Heart left ventricle (tissue), 16 donors: ENCODE measurements at regions not wholly inside any gene's neighbourhood (a gene's known extent, or its start where the extent isn't known, plus 50 kb on each side); places are given as distances from the start of the nearest gene placed in this dataset.

ENCODE experiments used
- ATAC-seq, 4 donors: fragments of 200-7000 bp; cut with Tn5 transposase; one replicate each; pipeline ENCODE4 v1.9.1; 2020 to 2022; ENCODE audit warnings: moderate library complexity in 4 of 4, mild to moderate bottlenecking in 3 of 4, moderate number of reproducible peaks in 1 of 4
- DNase-seq, 5 donors: peaks; one replicate each; pipeline ENCODE4 v3.0.0-alpha.2; 2020
- H3K27ac ChIP-seq, 12 donors: fragments of 200-600 bp; sonication (generic) in 4 of 12; one replicate each; pipeline versions ENCODE4 v1.5.0 to v1.8.0; 2016 to 2022; ENCODE audit warnings: mild to moderate bottlenecking in 2 of 12
- H3K27me3 ChIP-seq, 9 donors: fragments of 200-600 bp; sonication (generic) in 2 of 9; one replicate each; pipeline versions ENCODE4 v1.5.1 to v1.8.0; 2016 to 2022; ENCODE audit warnings: mild to moderate bottlenecking in 3 of 9
- H3K36me3 ChIP-seq, 9 donors: fragments of 200-600 bp; sonication (generic) in 2 of 9; one replicate each; pipeline versions ENCODE4 v1.5.0 to v1.8.0; 2018 to 2022; ENCODE audit warnings: mild to moderate bottlenecking in 2 of 9
- H3K4me1 ChIP-seq, 12 donors: fragments of 200-600 bp; sonication (generic) in 4 of 12; one replicate each; pipeline versions ENCODE4 v1.5.0 to v1.8.0; 2016 to 2022; ENCODE audit warnings: mild to moderate bottlenecking in 3 of 12
- H3K4me3 ChIP-seq, 12 donors: fragments of 200-600 bp; sonication (generic) in 4 of 12; one replicate each; pipeline versions ENCODE4 v1.5.0 to v1.8.0; 2017 to 2022; ENCODE audit warnings: mild to moderate bottlenecking in 9 of 12, moderate library complexity in 4 of 12
- H3K9me3 ChIP-seq, 12 donors: fragments of 200-600 bp; sonication (generic) in 4 of 12; one replicate each; pipeline versions ENCODE4 v1.5.0 to v1.8.0; 2016 to 2022; ENCODE audit warnings: mild to moderate bottlenecking in 1 of 12
- POLR2A ChIP-seq, 2 donors: fragments of 450-650 bp; IDR thresholded peaks; one replicate each; pipeline ENCODE4 v1.6.1; 2017; ENCODE audit warnings: antibody characterized with exemption in 2 of 2, mild to moderate bottlenecking in 2 of 2, moderate library complexity in 2 of 2
- WGBS, 4 donors: extraction: QIAGEN DNeasy Blood & Tissue Kit in 2 of 4; methylation state at CpG; one replicate each; pipeline versions ENCODE4 v1.1.5 to v1.1.7; 2013 to 2018; 5-methylcytosine and 5-hydroxymethylcytosine counted together
- intact Hi-C, 10 donors: fragments of 100-400 bp; cut with DNase I; formaldehyde crosslinking; loops; one replicate each; pipeline versions ENCODE4 v1.11.1 to v1.14.2; 2022
- TF ChIP-seq, protein P1 (sequence below), 12 donors: fragments of 200-600 bp; sonication (generic) in 4 of 12; IDR thresholded peaks; one replicate each; pipeline versions ENCODE4 v1.5.0 to v1.8.0; 2018 to 2022; ENCODE audit warnings: antibody characterized with exemption in 12 of 12, mild to moderate bottlenecking in 5 of 12
- donor health status: ischemic (EF 13 %, LVEDD 7.1; RV severe dilation, severe dysfunction).
- donor health status: healthy with polysubstance abuse.
- donor health status: DM: no; HTN: yes; CAD: no.
- donor health status: DM: no; HTN: no; CAD: no.
- donor health status: ischemic (EF 25% LVEDD 6.9; RV normal size, moderate dysfunction).
- donor health status: ischemic (EF 25% LVEDD 5.7; RV mildly dilated, moderate dysfunction).
- donor health status: healthy.
- donor health status: DM: yes; HTN: yes; CAD: no.
- donor health status: ischemic (EF 35%, LVEDD 5.7; RV mildly dilated, moderate dysfunction).
- donor health status: nonischemic (EF 11% LVEDD 7.7; RV severe dilation, severe dysfunction).
- donor health status: DM: yes; HTN: yes; CAD: no.
- donor health status: PGD.
- donor health status: ischemic (EF 29% LVEDD 5.4; RV normal size, mild dysfunction).
- donor health status: nonischemic (EF 23%, LVEDD 6.1; RV moderate dilation, normal function).

DNA sequence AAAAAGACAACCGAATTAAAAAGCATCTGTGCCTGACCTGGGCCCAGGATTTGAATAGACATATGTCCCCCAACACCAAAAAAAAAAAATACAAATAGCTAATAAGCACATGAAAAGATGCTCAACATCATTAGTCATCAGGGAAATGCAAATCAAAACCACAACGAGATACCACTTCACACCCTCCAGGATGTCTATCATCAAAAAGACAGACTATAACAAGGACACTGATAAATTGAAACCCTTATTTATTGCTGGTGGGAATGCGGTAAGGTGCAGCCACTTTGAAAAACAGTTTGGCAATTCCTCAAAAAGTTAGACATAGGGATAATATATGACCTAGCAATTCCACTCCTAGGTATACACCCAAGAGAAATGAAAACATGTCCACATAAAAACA lies 72.3 kb upstream of the CAMK1G start:
- H3K9me3 ChIP-seq = peaks cover 0 to 4% (median 0%) of the 10 kb centered on the region in 12 donors
- H3K4me3 ChIP-seq = no peak overlapping the region
- 44 to 57% (median 49%) methylated on average over 3 of the region's 3 CpGs for WGBS, 4 donors
- TF ChIP-seq POLR2A (IDR thresholded peaks at IDR 0.05) = no peak
- TF ChIP-seq, protein P1, sequence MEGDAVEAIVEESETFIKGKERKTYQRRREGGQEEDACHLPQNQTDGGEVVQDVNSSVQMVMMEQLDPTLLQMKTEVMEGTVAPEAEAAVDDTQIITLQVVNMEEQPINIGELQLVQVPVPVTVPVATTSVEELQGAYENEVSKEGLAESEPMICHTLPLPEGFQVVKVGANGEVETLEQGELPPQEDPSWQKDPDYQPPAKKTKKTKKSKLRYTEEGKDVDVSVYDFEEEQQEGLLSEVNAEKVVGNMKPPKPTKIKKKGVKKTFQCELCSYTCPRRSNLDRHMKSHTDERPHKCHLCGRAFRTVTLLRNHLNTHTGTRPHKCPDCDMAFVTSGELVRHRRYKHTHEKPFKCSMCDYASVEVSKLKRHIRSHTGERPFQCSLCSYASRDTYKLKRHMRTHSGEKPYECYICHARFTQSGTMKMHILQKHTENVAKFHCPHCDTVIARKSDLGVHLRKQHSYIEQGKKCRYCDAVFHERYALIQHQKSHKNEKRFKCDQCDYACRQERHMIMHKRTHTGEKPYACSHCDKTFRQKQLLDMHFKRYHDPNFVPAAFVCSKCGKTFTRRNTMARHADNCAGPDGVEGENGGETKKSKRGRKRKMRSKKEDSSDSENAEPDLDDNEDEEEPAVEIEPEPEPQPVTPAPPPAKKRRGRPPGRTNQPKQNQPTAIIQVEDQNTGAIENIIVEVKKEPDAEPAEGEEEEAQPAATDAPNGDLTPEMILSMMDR (IDR thresholded peaks at IDR 0.05) = no peak
- H3K36me3 ChIP-seq = no peaks in the 10 kb centered on the region
- intact Hi-C loops = no loop called here
- H3K4me1 ChIP-seq = no peaks in the 10 kb centered on the region
- ATAC-seq = no peak
- H3K27me3 ChIP-seq = peaks cover 0 to 14% (median 0%) of the 10 kb centered on the region in 9 donors
- no peak for DNase-seq
- no peak overlapping the region for H3K27ac ChIP-seq

DNA sequence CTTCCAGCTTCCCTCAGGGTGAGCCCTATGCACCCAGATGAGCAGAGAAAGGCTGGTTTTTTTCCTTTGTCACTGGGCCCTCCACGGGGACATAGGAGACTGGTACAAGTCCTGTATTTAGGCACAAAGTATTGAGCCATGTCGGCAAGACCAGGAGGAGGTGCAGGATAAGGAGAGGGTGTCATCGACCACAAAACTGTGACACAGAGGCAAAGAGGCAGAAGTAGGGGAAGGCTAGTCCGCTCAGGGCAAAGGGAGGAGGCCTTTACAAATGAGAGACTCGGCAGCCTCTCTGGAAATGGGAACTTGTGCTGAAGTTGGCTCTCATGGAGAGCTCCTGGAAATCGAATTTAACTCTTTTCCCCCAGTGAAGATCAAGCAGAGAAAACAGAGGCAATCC lies 70.7 kb upstream of the CAMK1G start:
- no peak overlapping the region for H3K4me3 ChIP-seq
- H3K4me1 ChIP-seq = no peaks in the 10 kb centered on the region
- ATAC-seq (no peak), DNase-seq (no peak)
- TF ChIP-seq, protein P1 (IDR thresholded peaks at IDR 0.05) = no peak
- TF ChIP-seq POLR2A (IDR thresholded peaks at IDR 0.05) = no peak
- WGBS, 4 donors = 55 to 68% (median 61%) methylated on average over 6 of the region's 6 CpGs
- intact Hi-C loops = no loop called here
- H3K27me3 ChIP-seq = peaks cover 0 to 8% (median 0%) of the 10 kb centered on the region in 9 donors
- no peaks in the 10 kb centered on the region for H3K36me3 ChIP-seq
- peaks cover 0 to 4% (median 0%) of the 10 kb centered on the region in 12 donors for H3K9me3 ChIP-seq
- H3K27ac ChIP-seq = no peak overlapping the region

DNA sequence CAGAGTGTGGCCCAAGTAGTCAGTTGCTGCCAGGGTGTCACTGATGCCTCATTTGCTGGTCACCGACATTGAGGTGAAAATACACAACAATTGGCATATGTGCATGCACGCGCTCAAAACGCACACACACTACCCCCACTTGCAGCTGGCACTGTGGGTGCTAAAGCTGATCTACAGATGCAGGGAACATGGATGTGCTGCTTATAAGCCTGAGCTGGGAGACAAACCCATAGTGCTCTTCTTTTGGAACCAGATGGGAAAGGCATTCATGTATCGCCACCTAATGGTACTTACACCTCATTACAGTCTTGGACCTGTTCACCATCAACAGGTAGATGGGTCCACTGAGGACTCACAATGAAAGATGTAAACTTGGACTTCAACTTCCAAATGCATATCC lies 70.3 kb upstream of the CAMK1G start:
- H3K9me3 ChIP-seq = peaks cover 0 to 4% (median 0%) of the 10 kb centered on the region in 12 donors
- H3K27ac ChIP-seq = no peak overlapping the region
- WGBS, 4 donors = 44 to 55% (median 48%) methylated on average over 5 of the region's 5 CpGs
- no peaks in the 10 kb centered on the region for H3K36me3 ChIP-seq
- DNase-seq (no peak), ATAC-seq (no peak)
- intact Hi-C loops = no loop called here
- H3K27me3 ChIP-seq = peaks cover 0 to 8% (median 0%) of the 10 kb centered on the region in 9 donors
- no peak overlapping the region for H3K4me3 ChIP-seq
- TF ChIP-seq POLR2A (IDR thresholded peaks at IDR 0.05) = no peak
- TF ChIP-seq, protein P1 (IDR thresholded peaks at IDR 0.05) = peak in 11 of 12 donors; percentile 12 to 46 (median 33)
- H3K4me1 ChIP-seq = no peaks in the 10 kb centered on the region

DNA sequence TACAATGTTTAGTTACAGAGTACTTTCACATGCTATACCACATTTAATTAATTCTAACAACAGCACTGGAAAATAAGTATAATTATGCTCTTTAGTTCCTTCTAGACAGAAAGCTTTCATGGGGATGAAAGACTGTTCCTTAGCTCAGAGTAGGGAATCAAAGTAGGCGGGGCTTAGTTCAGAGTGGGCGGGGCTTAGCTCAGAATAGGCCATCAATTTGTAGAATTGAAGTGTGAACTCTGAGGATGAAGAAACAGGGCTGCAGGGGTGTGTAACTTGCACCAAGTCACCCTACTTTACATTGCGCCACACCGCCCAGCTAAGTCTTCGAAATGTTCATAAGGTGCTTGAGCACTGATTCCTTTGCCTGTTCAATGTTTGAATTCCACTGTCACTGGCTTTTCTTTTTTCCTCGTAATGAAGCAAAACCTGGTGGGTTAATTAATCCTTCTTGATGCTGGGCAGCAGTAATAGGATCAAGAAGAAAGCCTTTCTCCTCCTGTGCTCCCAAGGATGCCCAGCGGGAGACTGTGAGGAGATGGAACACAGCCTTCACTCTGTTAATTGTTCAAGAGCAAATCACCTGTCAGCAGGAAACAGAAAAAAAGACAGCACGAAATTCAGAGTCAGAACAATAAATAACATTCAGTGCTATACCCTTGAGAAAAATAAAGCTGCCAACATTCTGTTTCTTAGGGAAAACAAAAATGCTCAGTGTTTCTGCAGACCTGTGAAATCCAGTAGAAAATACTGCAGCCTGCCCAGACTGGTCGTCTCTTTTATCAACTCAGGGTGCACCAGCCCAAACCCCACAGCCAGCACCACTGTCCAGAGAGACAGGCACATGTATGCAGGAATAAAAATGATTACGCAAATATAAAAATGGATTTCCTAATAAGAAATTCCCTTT lies 66.5 kb upstream of the CAMK1G start:
- intact Hi-C loops = loop anchor here in 1 of 10 donors (5.0 kb wide), 1 partner anchor 50 kb away; no protein-coding TSS in a partner anchor
- no peak for TF ChIP-seq POLR2A (IDR thresholded peaks at IDR 0.05)
- TF ChIP-seq, protein P1 (IDR thresholded peaks at IDR 0.05) = no peak
- WGBS, 4 donors = 63 to 75% (median 68%) methylated on average over 10 of the region's 10 CpGs

More for the DNA sequence above, 66.5 kb upstream of the CAMK1G start:
- H3K36me3 ChIP-seq = no peaks in the 10 kb centered on the region
- peaks cover 0 to 8% (median 0%) of the 10 kb centered on the region in 9 donors for H3K27me3 ChIP-seq
- H3K4me3 ChIP-seq = no peak overlapping the region
- H3K27ac ChIP-seq = no peak overlapping the region
- no peak for DNase-seq
- peaks cover 0 to under 1% (median 0%) of the 10 kb centered on the region in 12 donors for H3K9me3 ChIP-seq
- no peaks in the 10 kb centered on the region for H3K4me1 ChIP-seq
- no peak for ATAC-seq
